MM.1S (cell line): ENCODE measurements at regions not wholly inside any gene's neighbourhood (a gene's known extent, or its start where the extent isn't known, plus 50 kb on each side); places are given as distances from the start of the nearest gene placed in this dataset.
"Not testable (repeated sequence)": the region's sequence is repeated elsewhere in the genome, so short reads cannot be mapped to it uniquely, and the experiment has no call there.

Source experiments
- DNase-seq: peaks from one replicate; pipeline ENCODE4 v3.0.0-alpha.2; 2015
- H2AFZ ChIP-seq: fragments of 300-600 bp; sonication (generic); 2 replicates; pipeline ENCODE4 v1.6.0; 2016; ENCODE audit warnings: antibody characterized with exemption, low read length
- H3F3A ChIP-seq: fragments of 300-600 bp; sonication (generic); 2 replicates; pipeline ENCODE4 v1.6.1; 2016; ENCODE audit warnings: mild to moderate bottlenecking, antibody characterized with exemption, low read length, moderate library complexity, mixed read lengths; ENCODE audit not compliant: insufficient read depth
- H3K27ac ChIP-seq: fragments of 300-600 bp; sonication (generic); 2 replicates; pipeline ENCODE4 v1.5.1; 2016; ENCODE audit warnings: mild to moderate bottlenecking, low read length
- H3K27me3 ChIP-seq: fragments of 300-600 bp; sonication (generic); replicated peaks from 2 replicates; pipeline ENCODE4 v1.6.0; 2016; ENCODE audit warnings: low read length; ENCODE audit not compliant: insufficient read depth
- H3K36me3 ChIP-seq: fragments of 300-600 bp; sonication (generic); replicated peaks from 2 replicates; pipeline ENCODE4 v1.6.1; 2016; ENCODE audit warnings: mild to moderate bottlenecking, low read length, mixed read lengths; ENCODE audit not compliant: insufficient read depth
- H3K4me1 ChIP-seq: fragments of 300-600 bp; sonication (generic); 2 replicates; pipeline ENCODE4 v1.6.1; 2016; ENCODE audit warnings: low read length, mixed read lengths
- H3K4me2 ChIP-seq: fragments of 300-600 bp; sonication (generic); 2 replicates; pipeline ENCODE4 v1.6.0; 2016; ENCODE audit warnings: low read depth, low read length
- H3K4me3 ChIP-seq: fragments of 300-600 bp; sonication (generic); 2 replicates; pipeline ENCODE4 v1.5.1; 2016; ENCODE audit warnings: low read length, mixed read lengths
- H3K79me2 ChIP-seq: fragments of 300-600 bp; sonication (generic); 2 replicates; pipeline ENCODE4 v1.6.1; 2016; ENCODE audit warnings: mixed run types, low read length, mixed read lengths
- H3K9ac ChIP-seq: fragments of 300-600 bp; sonication (generic); 2 replicates; pipeline ENCODE4 v1.6.1; 2016; ENCODE audit warnings: low read length, mixed read lengths
- H3K9me2 ChIP-seq: fragments of 300-600 bp; sonication (generic); replicated peaks from 2 replicates; pipeline ENCODE4 v1.6.1; 2016; ENCODE audit warnings: mild to moderate bottlenecking, low read length, mixed read lengths; ENCODE audit not compliant: insufficient read depth
- H3K9me3 ChIP-seq: fragments of 300-600 bp; sonication (generic); replicated peaks from 2 replicates; pipeline ENCODE4 v1.6.1; 2016; ENCODE audit warnings: mild to moderate bottlenecking, low read length, mixed read lengths; ENCODE audit not compliant: insufficient read depth
- H4K20me1 ChIP-seq: fragments of 300-600 bp; sonication (generic); 2 replicates; pipeline ENCODE4 v1.6.1; 2016; ENCODE audit warnings: mild to moderate bottlenecking, low read length, moderate library complexity, mixed read lengths; ENCODE audit not compliant: insufficient read depth
- CTCF ChIP-seq: fragments of 300-600 bp; sonication (generic); IDR thresholded peaks from 2 replicates; pipeline ENCODE4 v1.5.1; 2016; ENCODE audit warnings: antibody characterized with exemption, low read length, mixed read lengths
- EZH2 ChIP-seq: fragments of 300-600 bp; sonication (generic); optimal IDR thresholded peaks from 2 replicates; pipeline ENCODE3; 2017; ENCODE audit warnings: low read depth, mild to moderate bottlenecking, antibody characterized with exemption, low read length, mixed read lengths
- EZH2phosphoT487 ChIP-seq: fragments of 300-600 bp; sonication (generic); IDR thresholded peaks from 2 replicates; pipeline ENCODE4 v1.6.1; 2018; ENCODE audit warnings: antibody characterized with exemption, low read length

DNA sequence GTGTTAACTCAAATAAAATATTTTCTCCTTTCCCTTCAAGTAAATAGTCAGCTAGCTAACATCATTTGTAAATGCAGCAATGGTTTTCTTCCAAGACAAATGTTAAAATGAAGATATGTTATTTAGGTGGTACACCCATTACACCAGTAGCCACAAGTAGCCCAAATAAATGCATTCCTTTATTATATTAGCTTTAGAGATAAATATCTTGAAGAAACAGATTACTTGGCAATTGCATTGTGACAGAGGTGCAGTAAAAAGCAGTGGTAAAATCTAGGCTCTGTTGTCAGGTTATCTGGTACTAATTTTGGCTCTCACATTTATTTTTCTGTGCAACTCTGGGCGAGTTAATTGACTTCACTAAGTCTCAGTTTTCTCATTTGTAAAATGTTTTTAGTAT, 193.0 kb downstream of the NAA11 start:
- no peaks in the 10 kb centered on the region for H3K27me3 ChIP-seq
- TF ChIP-seq EZH2phosphoT487 (no peak), CTCF (no peak), EZH2 (no peak)

GRCh38 chr4:79121875-79122358, 182.7 kb upstream of the PAQR3 start:
- Histone ChIP-seq H3K9ac (no peak overlapping the region), H3K9me2 (no peaks in the 10 kb centered on the region), H3K4me3 (no peak overlapping the region), H3K4me2 (no peak overlapping the region), H3K27me3 (no peaks in the 10 kb centered on the region), H2AFZ (no peak overlapping the region), H3K27ac (no peak overlapping the region), H3K36me3 (no peaks in the 10 kb centered on the region), H3F3A (peaks cover 14% of the 10 kb centered on the region), H4K20me1 (no peaks in the 10 kb centered on the region), H3K79me2 (no peaks in the 10 kb centered on the region), H3K4me1 (peaks cover 17% of the 10 kb centered on the region), H3K9me3 (no peaks in the 10 kb centered on the region)
- TF ChIP-seq EZH2phosphoT487 (no peak), CTCF (no peak), EZH2 (no peak)
- no peak for DNase-seq

More for the DNA sequence above, 193.0 kb downstream of the NAA11 start:
- Histone ChIP-seq H3K4me2 (no peak overlapping the region), H3K4me1 (peaks cover 1% of the 10 kb centered on the region), H3K4me3 (no peak overlapping the region), H3K27ac (no peak overlapping the region), H3K9ac (no peak overlapping the region), H3K9me2 (no peaks in the 10 kb centered on the region), H3K79me2 (no peaks in the 10 kb centered on the region), H3F3A (no peaks in the 10 kb centered on the region), H4K20me1 (no peaks in the 10 kb centered on the region), H2AFZ (no peak overlapping the region), H3K36me3 (no peaks in the 10 kb centered on the region), H3K9me3 (no peaks in the 10 kb centered on the region)
- DNase-seq = no peak

DNA sequence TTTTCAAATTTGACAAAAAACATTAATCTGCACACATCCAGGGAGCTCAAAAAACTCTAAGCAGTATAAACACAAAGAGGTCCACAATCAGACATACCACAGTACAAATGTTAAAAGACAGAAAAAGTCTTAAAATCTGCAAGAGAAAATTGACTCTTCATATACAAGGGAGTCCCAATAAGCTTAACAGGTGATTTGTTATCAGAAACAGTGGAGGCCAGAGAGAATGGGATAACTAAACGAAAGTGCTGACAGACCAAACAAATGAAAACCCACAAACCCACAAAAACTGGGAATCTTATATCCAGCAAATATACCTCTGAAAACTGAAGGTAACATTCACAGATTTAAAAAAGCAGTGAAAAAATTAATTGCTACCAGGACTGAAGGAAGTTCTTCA, 182.0 kb upstream of the PAQR3 start:
- peaks cover 10% of the 10 kb centered on the region; the same call in 1 of the 2 replicates for H3K4me1 ChIP-seq
- no peak overlapping the region for H3K27ac ChIP-seq
- no peaks in the 10 kb centered on the region for H3K9me2 ChIP-seq
- no peak overlapping the region for H2AFZ ChIP-seq
- H3F3A ChIP-seq = peaks cover 7% of the 10 kb centered on the region
- no peaks in the 10 kb centered on the region for H3K36me3 ChIP-seq
- no peak overlapping the region for H3K4me2 ChIP-seq
- DNase-seq = no peak
- no peak for TF ChIP-seq CTCF
- TF ChIP-seq EZH2 = no peak
- TF ChIP-seq EZH2phosphoT487 = no peak
- H3K4me3 ChIP-seq = no peak overlapping the region
- no peaks in the 10 kb centered on the region for H3K27me3 ChIP-seq
- no peaks in the 10 kb centered on the region for H3K79me2 ChIP-seq
- no peak overlapping the region for H3K9ac ChIP-seq
- H3K9me3 ChIP-seq = no peaks in the 10 kb centered on the region
- H4K20me1 ChIP-seq = no peaks in the 10 kb centered on the region

- not testable (repeated sequence) for DNase-seq, H3F3A ChIP-seq, H3K4me2 ChIP-seq, H3K27me3 ChIP-seq, H3K4me1 ChIP-seq, H4K20me1 ChIP-seq, H2AFZ ChIP-seq, H3K79me2 ChIP-seq, H3K9me2 ChIP-seq, H3K27ac ChIP-seq, H3K4me3 ChIP-seq, H3K9ac ChIP-seq, H3K36me3 ChIP-seq, H3K9me3 ChIP-seq
These were observed 177.8 kb upstream of the PAQR3 start for GRCh38 chr4:79117051-79117450.
